Mesodermal cell (in vitro differentiated cells): ENCODE measurements at regions not wholly inside any gene's neighbourhood (a gene's known extent, or its start where the extent isn't known, plus 50 kb on each side); places are given as distances from the start of the nearest gene placed in this dataset.
A peak's percentile ranks its signal among the peaks of the same experiment; 100 is the strongest.

Experiments used
- H3K27ac ChIP-seq: 2 replicates; pipeline ENCODE4 v1.7.0; 2013; ENCODE audit warnings: mild to moderate bottlenecking, low read depth, low read length, moderate library complexity; ENCODE audit not compliant: severe bottlenecking
- H3K36me3 ChIP-seq: 2 replicates; pipeline ENCODE4 v1.7.1; 2013; ENCODE audit warnings: mild to moderate bottlenecking, low read length, moderate library complexity; ENCODE audit not compliant: control insufficient read depth, insufficient read depth
- H3K4me1 ChIP-seq: one replicate; pipeline ENCODE4 v1.7.1; 2013; ENCODE audit warnings: mild to moderate bottlenecking, low read length; ENCODE audit not compliant: insufficient read depth, control insufficient read depth, poor library complexity, severe bottlenecking
- H3K4me3 ChIP-seq: 2 replicates; pipeline ENCODE4 v1.7.0; 2013; ENCODE audit warnings: low read length, control low read depth, mild to moderate bottlenecking; ENCODE audit not compliant: insufficient read depth, poor library complexity, severe bottlenecking; ENCODE audit errors: extremely low read depth
- H3K9me3 ChIP-seq: 2 replicates; pipeline ENCODE4 v1.7.1; 2013; ENCODE audit warnings: mild to moderate bottlenecking, low read length, moderate library complexity; ENCODE audit not compliant: control insufficient read depth
- WGBS, 2 experiments: methylation state at CpG; one replicate each; pipeline ENCODE4 v1.1.5; 2013; ENCODE audit warnings: missing lambda C conversion rate in 2 of 2; ENCODE audit not compliant: insufficient coverage in 2 of 2; 5-methylcytosine and 5-hydroxymethylcytosine counted together

GRCh38 chr9:97747201-97747965, 50.2 kb upstream of the XPA start:
- H3K9me3 ChIP-seq, result peaks cover 6% of the 10 kb centered on the region
- peak overlapping the region; percentile 81 for H3K27ac ChIP-seq
- WGBS, 2 experiments, result 63 to 83% methylated on average over 2 of the region's 4 CpGs
- H3K36me3 ChIP-seq, result no peaks in the 10 kb centered on the region
- peaks cover 10% of the 10 kb centered on the region for H3K4me1 ChIP-seq
- H3K4me3 ChIP-seq, result no peak overlapping the region

- WGBS, 2 experiments, result no CpG with 5 or more reads among the region's 1 CpG
- Histone ChIP-seq H3K9me3 (no peaks in the 10 kb centered on the region), H3K36me3 (no peaks in the 10 kb centered on the region), H3K4me1 (peaks cover 10% of the 10 kb centered on the region), H3K27ac (no peak overlapping the region), H3K4me3 (no peak overlapping the region)
These were observed 51.4 kb upstream of the XPA start for GRCh38 chr9:97748525-97748924.

GRCh38 chr9:97749928-97750327, 52.8 kb upstream of the XPA start:
- H3K4me3 ChIP-seq, result no peak overlapping the region
- no peaks in the 10 kb centered on the region for H3K36me3 ChIP-seq
- WGBS, 2 experiments, result 85 to 94% methylated on average over 2 to 3 of the region's 3 CpGs
- H3K27ac ChIP-seq, result no peak overlapping the region
- H3K9me3 ChIP-seq, result no peaks in the 10 kb centered on the region
- H3K4me1 ChIP-seq, result peaks cover 10% of the 10 kb centered on the region

GRCh38 chr9:97751531-97751930, 54.4 kb upstream of the XPA start:
- H3K9me3 ChIP-seq, result no peaks in the 10 kb centered on the region
- no peaks in the 10 kb centered on the region for H3K36me3 ChIP-seq
- H3K4me1 ChIP-seq, result peaks cover 10% of the 10 kb centered on the region
- no peak overlapping the region for H3K4me3 ChIP-seq
- no peak overlapping the region for H3K27ac ChIP-seq

GRCh38 chr9:97752274-97752673, 55.1 kb upstream of the XPA start:
- Histone ChIP-seq H3K36me3 (no peaks in the 10 kb centered on the region), H3K27ac (no peak overlapping the region), H3K9me3 (no peaks in the 10 kb centered on the region), H3K4me1 (peaks cover 5% of the 10 kb centered on the region), H3K4me3 (no peak overlapping the region)
- WGBS, 2 experiments, result 100% methylated on average over 2 of the region's 2 CpGs; no CpG with 5 or more reads in 1 of the 2 experiments

- Histone ChIP-seq H3K9me3 (no peaks in the 10 kb centered on the region), H3K36me3 (no peaks in the 10 kb centered on the region), H3K4me1 (no peaks in the 10 kb centered on the region), H3K4me3 (no peak overlapping the region), H3K27ac (no peak overlapping the region)
These were observed 56.2 kb upstream of the XPA start for GRCh38 chr9:97753364-97753763.

GRCh38 chr9:97753975-97754374, 56.8 kb upstream of the XPA start:
- Histone ChIP-seq H3K27ac (no peak overlapping the region), H3K9me3 (no peaks in the 10 kb centered on the region), H3K36me3 (no peaks in the 10 kb centered on the region), H3K4me3 (no peak overlapping the region), H3K4me1 (no peaks in the 10 kb centered on the region)
- WGBS, 2 experiments, result 60 to 86% methylated on average over 1 of the region's 2 CpGs

GRCh38 chr9:97755618-97756267, 58.6 kb upstream of the XPA start:
- Histone ChIP-seq H3K9me3 (no peaks in the 10 kb centered on the region), H3K36me3 (no peaks in the 10 kb centered on the region), H3K4me1 (no peaks in the 10 kb centered on the region), H3K27ac (no peak overlapping the region), H3K4me3 (no peak overlapping the region)
- 60% methylated on average over 1 of the region's 4 CpGs; no CpG with 5 or more reads in 1 of the 2 experiments for WGBS, 2 experiments

- no peak overlapping the region for H3K4me3 ChIP-seq
- 74% methylated on average over 3 of the region's 3 CpGs; no CpG with 5 or more reads in 1 of the 2 experiments for WGBS, 2 experiments
- no peak overlapping the region for H3K27ac ChIP-seq
- H3K36me3 ChIP-seq, result no peaks in the 10 kb centered on the region
- no peaks in the 10 kb centered on the region for H3K4me1 ChIP-seq
- no peaks in the 10 kb centered on the region for H3K9me3 ChIP-seq
These were observed 59.9 kb upstream of the XPA start for GRCh38 chr9:97756991-97757390.

GRCh38 chr9:97758334-97758916, 61.3 kb upstream of the XPA start:
- no peak overlapping the region for H3K4me3 ChIP-seq
- no peaks in the 10 kb centered on the region for H3K36me3 ChIP-seq
- no peak overlapping the region for H3K27ac ChIP-seq
- no peaks in the 10 kb centered on the region for H3K9me3 ChIP-seq
- H3K4me1 ChIP-seq, result no peaks in the 10 kb centered on the region
- 77 to 100% methylated on average over 1 to 6 of the region's 7 CpGs for WGBS, 2 experiments
